OCI-LY3 (cell line): ENCODE measurements at regions not wholly inside any gene's neighbourhood (a gene's known extent, or its start where the extent isn't known, plus 50 kb on each side); places are given as distances from the start of the nearest gene placed in this dataset.

Source experiments
- H2AFZ ChIP-seq: fragments of 200-600, 300-600 bp; shearing (Covaris generic); 2 replicates; pipeline ENCODE4 v1.6.0; 2014; ENCODE audit warnings: antibody characterized with exemption, low read depth, low read length
- H3K27ac ChIP-seq: fragments of 200-600, 300-600 bp; sonication (generic); 2 replicates; pipeline ENCODE4 v1.5.1; 2014; ENCODE audit warnings: mild to moderate bottlenecking, low read length, moderate library complexity, mixed read lengths
- H3K27me3 ChIP-seq: fragments of 200-600, 300-600 bp; sonication (generic); 2 replicates; pipeline ENCODE4 v1.6.1; 2014; ENCODE audit warnings: low read depth, low read length, mixed read lengths
- H3K36me3 ChIP-seq: fragments of 200-600, 300-600 bp; sonication (generic); replicated peaks from 2 replicates; pipeline ENCODE3; 2014; ENCODE audit warnings: low read depth, low read length, mixed read lengths
- H3K4me1 ChIP-seq: fragments of 300-600, 200-600 bp; sonication (generic); 2 replicates; pipeline ENCODE4 v1.6.1; 2014; ENCODE audit warnings: low read length, mixed read lengths
- H3K4me2 ChIP-seq: fragments of 200-600, 300-600 bp; sonication (generic); 2 replicates; pipeline ENCODE4 v1.6.1; 2014; ENCODE audit warnings: low read length, mixed read lengths
- H3K4me3 ChIP-seq: fragments of 300-600, 200-600 bp; sonication (generic); 2 replicates; pipeline ENCODE4 v1.5.1; 2014; ENCODE audit warnings: antibody characterized with exemption, mild to moderate bottlenecking, low read length, moderate library complexity
- H3K79me2 ChIP-seq: fragments of 300-600, 200-600 bp; shearing (Covaris generic); 2 replicates; pipeline ENCODE4 v1.6.1; 2014; ENCODE audit warnings: mild to moderate bottlenecking, low read length, mixed read lengths
- H3K9ac ChIP-seq: fragments of 300-600, 200-600 bp; shearing (Covaris generic); 2 replicates; pipeline ENCODE4 v1.6.0; 2014; ENCODE audit warnings: mild to moderate bottlenecking, low read length, moderate library complexity
- H3K9me3 ChIP-seq: fragments of 200-600, 300-600 bp; shearing (Covaris generic); 2 replicates; pipeline ENCODE4 v1.6.1; 2014; ENCODE audit warnings: low read length, mixed read lengths; ENCODE audit not compliant: insufficient read depth
- H4K20me1 ChIP-seq: fragments of 200-600, 300-600 bp; sonication (generic); 2 replicates; pipeline ENCODE4 v1.6.1; 2016; ENCODE audit warnings: low read length, mixed read lengths; ENCODE audit not compliant: insufficient read depth
- CTCF ChIP-seq: fragments of 200-600, 300-600 bp; sonication (generic); IDR thresholded peaks from 2 replicates; pipeline ENCODE4 v1.5.1; 2014; ENCODE audit warnings: antibody characterized with exemption, low read length, low read depth
- EZH2phosphoT487 ChIP-seq: fragments of 200-600 bp; shearing (Covaris generic); IDR thresholded peaks from 2 replicates; pipeline ENCODE4 v1.6.1; 2018; ENCODE audit warnings: antibody characterized with exemption, mixed run types, low read depth

- Histone ChIP-seq H3K27ac (no peak overlapping the region), H3K4me3 (no peak overlapping the region), H3K4me2 (no peak overlapping the region), H2AFZ (no peak overlapping the region), H3K27me3 (no peaks in the 10 kb centered on the region), H3K79me2 (no peaks in the 10 kb centered on the region), H3K9ac (no peak overlapping the region), H3K4me1 (no peaks in the 10 kb centered on the region), H3K9me3 (no peaks in the 10 kb centered on the region), H4K20me1 (no peaks in the 10 kb centered on the region), H3K36me3 (no peaks in the 10 kb centered on the region)
- TF ChIP-seq EZH2phosphoT487 (no peak), CTCF (no peak)
Measured at GRCh38 chr4:54924891-54925290, 200.5 kb downstream of the KDR start.

GRCh38 chr4:54915276-54915675, 210.1 kb downstream of the KDR start:
- H3K36me3 ChIP-seq: no peaks in the 10 kb centered on the region
- H3K4me1 ChIP-seq: no peaks in the 10 kb centered on the region
- H3K27me3 ChIP-seq: no peaks in the 10 kb centered on the region
- H3K9ac ChIP-seq: no peak overlapping the region
- no peak overlapping the region for H3K4me3 ChIP-seq
- no peaks in the 10 kb centered on the region for H4K20me1 ChIP-seq
- TF ChIP-seq CTCF: no peak
- no peak for TF ChIP-seq EZH2phosphoT487
- no peak overlapping the region for H3K4me2 ChIP-seq
- H3K9me3 ChIP-seq: no peaks in the 10 kb centered on the region
- H3K79me2 ChIP-seq: no peaks in the 10 kb centered on the region
- H2AFZ ChIP-seq: no peak overlapping the region
- H3K27ac ChIP-seq: no peak overlapping the region

- Histone ChIP-seq H3K27ac (no peak overlapping the region), H3K9ac (no peak overlapping the region), H3K79me2 (no peaks in the 10 kb centered on the region), H3K9me3 (no peaks in the 10 kb centered on the region), H3K4me1 (no peaks in the 10 kb centered on the region), H3K4me2 (no peak overlapping the region), H3K27me3 (no peaks in the 10 kb centered on the region), H2AFZ (no peak overlapping the region), H4K20me1 (no peaks in the 10 kb centered on the region), H3K36me3 (no peaks in the 10 kb centered on the region), H3K4me3 (no peak overlapping the region)
- TF ChIP-seq CTCF: no peak
- no peak for TF ChIP-seq EZH2phosphoT487
Measured at GRCh38 chr4:54914781-54915180, 210.6 kb downstream of the KDR start.

GRCh38 chr4:54913751-54914526, 211.5 kb downstream of the KDR start:
- no peak for TF ChIP-seq CTCF
- no peak for TF ChIP-seq EZH2phosphoT487
- no peaks in the 10 kb centered on the region for H3K9me3 ChIP-seq
- H3K27ac ChIP-seq: no peak overlapping the region
- H3K79me2 ChIP-seq: no peaks in the 10 kb centered on the region
- no peak overlapping the region for H3K9ac ChIP-seq
- H3K4me2 ChIP-seq: no peak overlapping the region
- no peaks in the 10 kb centered on the region for H3K36me3 ChIP-seq
- no peaks in the 10 kb centered on the region for H3K4me1 ChIP-seq
- H3K4me3 ChIP-seq: no peak overlapping the region
- H4K20me1 ChIP-seq: no peaks in the 10 kb centered on the region
- H3K27me3 ChIP-seq: no peaks in the 10 kb centered on the region
- H2AFZ ChIP-seq: no peak overlapping the region
